Hepatocyte (in vitro differentiated cells): ENCODE measurements at regions not wholly inside any gene's neighbourhood (a gene's known extent, or its start where the extent isn't known, plus 50 kb on each side); places are given as distances from the start of the nearest gene placed in this dataset.

ENCODE experiments used
- DNase-seq: peaks from one replicate; pipeline ENCODE4 v3.0.0-alpha.2; 2016; ENCODE audit warnings: low spot score
- H2AFZ ChIP-seq: fragments of 200-600 bp; sonication (generic); 2 replicates; pipeline ENCODE4 v1.6.0; 2016; ENCODE audit warnings: antibody characterized with exemption, mild to moderate bottlenecking
- H3K27ac ChIP-seq: fragments of 200-600 bp; sonication (generic); 2 replicates; pipeline ENCODE4 v1.5.1; 2016; ENCODE audit warnings: mild to moderate bottlenecking
- H3K27me3 ChIP-seq: fragments of 200-600 bp; sonication (generic); 2 replicates; pipeline ENCODE4 v1.6.1; 2016
- H3K36me3 ChIP-seq: fragments of 200-600 bp; sonication (generic); replicated peaks from 2 replicates; pipeline ENCODE4 v1.5.1; 2016; ENCODE audit warnings: low read depth; ENCODE audit not compliant: insufficient read depth
- H3K4me1 ChIP-seq: fragments of 200-600 bp; sonication (generic); 2 replicates; pipeline ENCODE4 v1.5.1; 2016; ENCODE audit warnings: mild to moderate bottlenecking, moderate library complexity; ENCODE audit not compliant: insufficient read depth
- H3K4me2 ChIP-seq: fragments of 200-600 bp; sonication (generic); 2 replicates; pipeline ENCODE4 v1.6.0; 2016
- H3K4me3 ChIP-seq: fragments of 200-600 bp; sonication (generic); 2 replicates; pipeline ENCODE4 v1.5.1; 2016; ENCODE audit warnings: mild to moderate bottlenecking
- H3K79me2 ChIP-seq: fragments of 200-600 bp; sonication (generic); 2 replicates; pipeline ENCODE4 v1.6.0; 2017; ENCODE audit warnings: mild to moderate bottlenecking
- H3K9me2 ChIP-seq: fragments of 200-600 bp; sonication (generic); replicated peaks from 2 replicates; pipeline ENCODE4 v1.6.0; 2017; ENCODE audit warnings: mild to moderate bottlenecking; ENCODE audit not compliant: insufficient read depth
- H3K9me3 ChIP-seq: fragments of 200-600 bp; sonication (generic); 2 replicates; pipeline ENCODE4 v1.5.1; 2016; ENCODE audit warnings: low read depth, mild to moderate bottlenecking
- H4K20me1 ChIP-seq: fragments of 200-600 bp; sonication (generic); 2 replicates; pipeline ENCODE4 v1.6.0; 2016; ENCODE audit warnings: mild to moderate bottlenecking; ENCODE audit not compliant: insufficient read depth, poor library complexity, severe bottlenecking
- EZH2 ChIP-seq: fragments of 200-600 bp; sonication (generic); IDR thresholded peaks from 2 replicates; pipeline ENCODE4 v1.6.1; 2016; ENCODE audit warnings: antibody characterized with exemption, mild to moderate bottlenecking, borderline replicate concordance
- EZH2phosphoT487 ChIP-seq: fragments of 200-600 bp; sonication (generic); IDR thresholded peaks from one replicate; pipeline ENCODE4 v1.6.1; 2018; ENCODE audit warnings: antibody characterized with exemption, mild to moderate bottlenecking, low read depth, moderate library complexity; ENCODE audit not compliant: unreplicated experiment, severe bottlenecking
- WGBS: methylation state at CpG from one replicate; pipeline ENCODE4 v1.1.6; 2016; ENCODE audit warnings: low lambda C conversion rate; ENCODE audit errors: missing lambda C conversion rate; 5-methylcytosine and 5-hydroxymethylcytosine counted together
- TF ChIP-seq, protein P1 (sequence below): fragments of 200-600 bp; sonication (generic); IDR thresholded peaks from 2 replicates; pipeline ENCODE4 v1.5.1; 2016; ENCODE audit warnings: antibody characterized with exemption, mild to moderate bottlenecking; ENCODE audit not compliant: poor library complexity

DNA sequence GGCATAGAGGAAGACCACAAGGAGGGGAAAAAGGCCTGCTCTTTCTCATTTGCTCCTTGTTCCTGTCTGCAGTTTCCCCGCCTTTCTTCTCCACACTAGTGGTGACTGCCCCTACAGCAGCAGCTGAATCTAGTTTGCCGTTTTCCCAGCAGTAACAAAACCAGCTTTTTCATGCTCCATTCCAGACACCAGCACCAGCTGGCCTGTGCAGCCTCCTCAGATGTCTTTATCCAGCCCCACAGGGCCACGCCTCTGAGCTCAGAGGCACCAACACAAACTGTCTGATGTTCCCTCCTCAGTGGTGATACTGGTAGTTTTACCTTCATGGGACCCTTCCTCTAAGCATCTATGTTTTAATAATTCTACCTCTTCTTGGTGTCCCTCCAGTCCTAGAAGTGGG, 70.4 kb upstream of the SLC24A3 start:
- Histone ChIP-seq H3K9me2 (no peaks in the 10 kb centered on the region), H2AFZ (no peak overlapping the region), H3K27ac (no peak overlapping the region), H4K20me1 (no peaks in the 10 kb centered on the region), H3K79me2 (no peaks in the 10 kb centered on the region), H3K4me1 (no peaks in the 10 kb centered on the region), H3K4me3 (no peak overlapping the region), H3K36me3 (no peaks in the 10 kb centered on the region), H3K27me3 (no peaks in the 10 kb centered on the region), H3K4me2 (no peak overlapping the region), H3K9me3 (no peaks in the 10 kb centered on the region)
- no peak for TF ChIP-seq EZH2phosphoT487
- DNase-seq, result no peak
- 78% methylated on average over 3 of the region's 3 CpGs for WGBS

GRCh38 chr20:19143890-19144289, 68.6 kb upstream of the SLC24A3 start:
- no peak overlapping the region for H3K4me2 ChIP-seq
- H3K27ac ChIP-seq, result no peak overlapping the region
- WGBS, result 97% methylated on average over 2 of the region's 2 CpGs
- no peaks in the 10 kb centered on the region for H3K27me3 ChIP-seq
- no peak for DNase-seq
- no peaks in the 10 kb centered on the region for H4K20me1 ChIP-seq
- H3K9me2 ChIP-seq, result no peaks in the 10 kb centered on the region
- H3K79me2 ChIP-seq, result no peaks in the 10 kb centered on the region
- H3K36me3 ChIP-seq, result no peaks in the 10 kb centered on the region
- TF ChIP-seq, protein P1, sequence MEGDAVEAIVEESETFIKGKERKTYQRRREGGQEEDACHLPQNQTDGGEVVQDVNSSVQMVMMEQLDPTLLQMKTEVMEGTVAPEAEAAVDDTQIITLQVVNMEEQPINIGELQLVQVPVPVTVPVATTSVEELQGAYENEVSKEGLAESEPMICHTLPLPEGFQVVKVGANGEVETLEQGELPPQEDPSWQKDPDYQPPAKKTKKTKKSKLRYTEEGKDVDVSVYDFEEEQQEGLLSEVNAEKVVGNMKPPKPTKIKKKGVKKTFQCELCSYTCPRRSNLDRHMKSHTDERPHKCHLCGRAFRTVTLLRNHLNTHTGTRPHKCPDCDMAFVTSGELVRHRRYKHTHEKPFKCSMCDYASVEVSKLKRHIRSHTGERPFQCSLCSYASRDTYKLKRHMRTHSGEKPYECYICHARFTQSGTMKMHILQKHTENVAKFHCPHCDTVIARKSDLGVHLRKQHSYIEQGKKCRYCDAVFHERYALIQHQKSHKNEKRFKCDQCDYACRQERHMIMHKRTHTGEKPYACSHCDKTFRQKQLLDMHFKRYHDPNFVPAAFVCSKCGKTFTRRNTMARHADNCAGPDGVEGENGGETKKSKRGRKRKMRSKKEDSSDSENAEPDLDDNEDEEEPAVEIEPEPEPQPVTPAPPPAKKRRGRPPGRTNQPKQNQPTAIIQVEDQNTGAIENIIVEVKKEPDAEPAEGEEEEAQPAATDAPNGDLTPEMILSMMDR, result no peak
- TF ChIP-seq EZH2phosphoT487 (no peak), EZH2 (no peak)
- H3K4me1 ChIP-seq, result no peaks in the 10 kb centered on the region
- H3K4me3 ChIP-seq, result no peak overlapping the region
- H3K9me3 ChIP-seq, result no peaks in the 10 kb centered on the region
- H2AFZ ChIP-seq, result no peak overlapping the region

GRCh38 chr20:19161336-19161735, 51.1 kb upstream of the SLC24A3 start:
- Histone ChIP-seq H3K9me3 (no peaks in the 10 kb centered on the region), H3K4me2 (no peak overlapping the region), H3K36me3 (no peaks in the 10 kb centered on the region), H3K27ac (no peak overlapping the region), H4K20me1 (no peaks in the 10 kb centered on the region), H3K4me1 (no peaks in the 10 kb centered on the region), H3K79me2 (no peaks in the 10 kb centered on the region), H3K9me2 (no peaks in the 10 kb centered on the region), H3K27me3 (no peaks in the 10 kb centered on the region), H3K4me3 (no peak overlapping the region), H2AFZ (no peak overlapping the region)
- no peak for DNase-seq
- WGBS, result 86% methylated on average over 1 of the region's 1 CpG
- TF ChIP-seq, protein P1, result no peak
- TF ChIP-seq EZH2phosphoT487, result no peak
- TF ChIP-seq EZH2, result no peak
